Keratinocyte (primary cell): ENCODE measurements at regions not wholly inside any gene's neighbourhood (a gene's known extent, or its start where the extent isn't known, plus 50 kb on each side); places are given as distances from the start of the nearest gene placed in this dataset.

Source experiments
- DNase-seq: peaks from one replicate; pipeline ENCODE4 v3.0.0-alpha.2; 2011; ENCODE audit warnings: low read depth, missing footprints, low spot score
- FAIRE-seq: peaks from 2 replicates; lab custom pipeline; 2011; peaks lifted over from hg19 to GRCh38; lab: Jason Lieb, UNC
- H2AFZ ChIP-seq: 2 replicates; pipeline ENCODE4 v1.6.0; 2012; ENCODE audit warnings: low read length, control low read depth, inconsistent platforms; ENCODE audit not compliant: control insufficient read depth
- H3K27ac ChIP-seq: 2 replicates; pipeline ENCODE4 v1.5.1; 2011; ENCODE audit warnings: low read length; ENCODE audit not compliant: control insufficient read depth, insufficient read depth
- H3K27me3 ChIP-seq: 3 replicates; pipeline ENCODE4 v1.6.0; 2011; ENCODE audit warnings: low read length; ENCODE audit not compliant: control insufficient read depth, insufficient read depth; ENCODE audit errors: extremely low read depth
- H3K36me3 ChIP-seq, 2 experiments: 2 replicates in 1 of 2; 3 replicates in 1 of 2; pipeline ENCODE4 v1.5.1; 2011; ENCODE audit warnings: low read length in 2 of 2, mild to moderate bottlenecking in 1 of 2; ENCODE audit not compliant: control insufficient read depth in 2 of 2, insufficient read depth in 2 of 2; ENCODE audit errors: extremely low read depth in 1 of 2
- H3K4me1 ChIP-seq: 3 replicates; pipeline ENCODE4 v1.5.1; 2011; ENCODE audit warnings: low read length; ENCODE audit not compliant: control insufficient read depth, insufficient read depth; ENCODE audit errors: extremely low read depth
- H3K4me2 ChIP-seq: 3 replicates; pipeline ENCODE4 v1.6.0; 2011; ENCODE audit warnings: low read depth, low read length; ENCODE audit not compliant: control insufficient read depth, insufficient read depth; ENCODE audit errors: extremely low read depth
- H3K4me3 ChIP-seq, 3 experiments: fragments of 200-600 bp in 1 of 3; sonication (generic) in 1 of 3; 2 replicates in 2 of 3; 3 replicates in 1 of 3; pipeline ENCODE4 v1.5.1; 2011 to 2016; ENCODE audit warnings: low read length in 3 of 3, mild to moderate bottlenecking in 3 of 3, control low read depth in 2 of 3, inconsistent platforms in 1 of 3, low read depth in 1 of 3, mixed read lengths in 1 of 3, mixed run types in 1 of 3, moderate library complexity in 1 of 3; ENCODE audit not compliant: control insufficient read depth in 2 of 3, insufficient read depth in 2 of 3; ENCODE audit errors: extremely low read depth in 1 of 3
- H3K79me2 ChIP-seq: 2 replicates; pipeline ENCODE4 v1.6.0; 2012; ENCODE audit warnings: low read length; ENCODE audit not compliant: control insufficient read depth, insufficient read depth
- H3K9ac ChIP-seq: 3 replicates; pipeline ENCODE4 v1.6.0; 2011; ENCODE audit warnings: low read length; ENCODE audit not compliant: control insufficient read depth, insufficient read depth; ENCODE audit errors: extremely low read depth
- H3K9me1 ChIP-seq: 3 replicates; pipeline ENCODE4 v1.6.0; 2011; ENCODE audit warnings: low read length; ENCODE audit not compliant: control insufficient read depth, insufficient read depth; ENCODE audit errors: extremely low read depth
- H3K9me3 ChIP-seq: 2 replicates; pipeline ENCODE4 v1.5.1; 2012; ENCODE audit warnings: low read depth, low read length; ENCODE audit not compliant: control insufficient read depth
- H4K20me1 ChIP-seq: 3 replicates; pipeline ENCODE4 v1.6.0; 2011; ENCODE audit warnings: low read length; ENCODE audit not compliant: control insufficient read depth, insufficient read depth; ENCODE audit errors: extremely low read depth
- CTCF ChIP-seq, 3 experiments: IDR thresholded peaks in 1 of 3; conservative IDR thresholded peaks in 1 of 3; optimal IDR thresholded peaks in 1 of 3; 2 replicates in 2 of 3; 3 replicates in 1 of 3; pipeline versions ENCODE3 to v1.5.1; 2011; ENCODE audit warnings: low read length in 3 of 3, mild to moderate bottlenecking in 3 of 3, moderate library complexity in 2 of 3, control low read depth in 1 of 3, inconsistent platforms in 1 of 3; ENCODE audit not compliant: insufficient read depth in 2 of 3; ENCODE audit errors: extremely low read depth in 1 of 3
- EZH2 ChIP-seq: IDR thresholded peaks from one replicate; pipeline ENCODE4 v1.6.1; 2012; ENCODE audit warnings: inconsistent platforms, mild to moderate bottlenecking, low read length, moderate library complexity
- dilution Hi-C: fragments of 300-500 bp; cut with MboI; formaldehyde crosslinking; loops from one replicate; pipeline ENCODE4 v1.7.0; 2020; ENCODE audit warnings: low sequenced_read_pairs; ENCODE audit not compliant: extremely low pct_ligation_motif_present

- dilution Hi-C loops, result no loop called here
- H3K79me2 ChIP-seq, result no peaks in the 10 kb centered on the region
- H3K27ac ChIP-seq, result no peak overlapping the region
- H3K36me3 ChIP-seq, result no peaks in the 10 kb centered on the region
- no peak overlapping the region for H3K4me2 ChIP-seq
- H3K4me3 ChIP-seq, result no peak overlapping the region
- TF ChIP-seq CTCF (optimal IDR thresholded peaks at IDR 0.05 in 1 of 3, IDR thresholded peaks at IDR 0.05 in 1 of 3, conservative IDR thresholded peaks at IDR 0.05 in 1 of 3; ENCODE audit: extremely low read depth in 1 of 3, insufficient read depth in 2 of 3, low read length in 3 of 3) (no peak), EZH2 (no peak)
- H3K9me3 ChIP-seq, result no peaks in the 10 kb centered on the region
- H4K20me1 ChIP-seq, result no peaks in the 10 kb centered on the region
- peaks cover 15% of the 10 kb centered on the region for H3K4me1 ChIP-seq
- no peaks in the 10 kb centered on the region for H3K9me1 ChIP-seq
- no peak overlapping the region for H3K9ac ChIP-seq
- no peaks in the 10 kb centered on the region for H3K27me3 ChIP-seq
- no peak overlapping the region for H2AFZ ChIP-seq
- DNase-seq (no peak), FAIRE-seq (no peak)
Observed at GRCh38 chr2:120446236-120447126, 100.5 kb downstream of the INHBB start.

GRCh38 chr2:120447127-120447785, 101.3 kb downstream of the INHBB start:
- DNase-seq (no peak), FAIRE-seq (no peak)
- Histone ChIP-seq H3K27ac (no peak overlapping the region), H3K9me3 (no peaks in the 10 kb centered on the region), H3K79me2 (no peaks in the 10 kb centered on the region), H3K4me1 (peaks cover 9% of the 10 kb centered on the region), H3K9me1 (no peaks in the 10 kb centered on the region), H3K4me3 (no peak overlapping the region), H3K36me3 (no peaks in the 10 kb centered on the region), H2AFZ (no peak overlapping the region), H3K4me2 (no peak overlapping the region), H3K27me3 (no peaks in the 10 kb centered on the region), H4K20me1 (no peaks in the 10 kb centered on the region), H3K9ac (no peak overlapping the region)
- dilution Hi-C loops, result no loop called here
- TF ChIP-seq CTCF (optimal IDR thresholded peaks at IDR 0.05 in 1 of 3, IDR thresholded peaks at IDR 0.05 in 1 of 3, conservative IDR thresholded peaks at IDR 0.05 in 1 of 3; ENCODE audit: extremely low read depth in 1 of 3, insufficient read depth in 2 of 3, low read length in 3 of 3), result no peak
- TF ChIP-seq EZH2, result no peak
